ENCODE measurements at regions not wholly inside any gene's neighbourhood (a gene's known extent, or its start where the extent isn't known, plus 50 kb on each side); places are given as distances from the start of the nearest gene placed in this dataset.
"Not testable (repeated sequence)": the region's sequence is repeated elsewhere in the genome, so short reads cannot be mapped to it uniquely, and the experiment has no call there.

DNA sequence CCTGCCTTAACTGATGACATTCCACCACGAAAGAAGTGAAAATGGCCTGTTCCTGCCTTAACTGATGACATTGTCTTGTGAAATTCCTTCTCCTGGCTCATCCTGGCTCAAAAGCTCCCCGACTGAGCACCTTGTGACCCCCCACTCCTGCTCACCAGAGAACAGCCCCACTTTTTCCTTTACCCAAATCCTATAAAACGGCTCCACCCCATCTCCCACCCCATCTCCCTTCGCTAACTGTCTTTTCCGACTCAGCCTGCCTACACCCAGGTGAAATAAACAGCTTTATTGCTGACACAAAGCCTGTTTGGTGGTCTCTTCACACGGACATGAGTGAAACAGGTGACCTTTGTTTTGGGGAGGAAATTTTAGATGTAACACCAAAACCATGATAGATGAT lies 674.4 kb downstream of the TLE1 start:
- not testable (repeated sequence) for DNase-seq (ENCODE audit: low read depth)

DNA sequence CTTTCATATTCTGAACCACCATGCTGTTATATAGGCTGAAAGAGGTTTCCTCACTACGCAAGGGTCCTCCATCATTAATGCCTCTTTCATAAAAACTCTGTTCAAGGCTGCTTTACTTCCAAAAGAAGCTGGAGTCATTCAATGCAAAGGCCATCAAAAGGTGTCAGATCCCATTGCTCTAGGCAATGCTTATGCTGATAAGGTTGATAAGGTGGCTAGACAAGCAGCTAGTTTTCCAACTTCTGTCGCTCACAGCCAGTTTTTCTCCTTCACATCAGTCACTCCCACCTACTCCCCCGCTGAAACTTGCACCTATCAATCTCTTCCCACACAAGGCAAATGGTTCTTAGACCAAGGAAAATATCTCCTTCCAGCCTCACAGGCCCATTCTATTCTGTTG lies 676.2 kb downstream of the TLE1 start:
- not testable (repeated sequence) for DNase-seq (ENCODE audit: low read depth)

DNA sequence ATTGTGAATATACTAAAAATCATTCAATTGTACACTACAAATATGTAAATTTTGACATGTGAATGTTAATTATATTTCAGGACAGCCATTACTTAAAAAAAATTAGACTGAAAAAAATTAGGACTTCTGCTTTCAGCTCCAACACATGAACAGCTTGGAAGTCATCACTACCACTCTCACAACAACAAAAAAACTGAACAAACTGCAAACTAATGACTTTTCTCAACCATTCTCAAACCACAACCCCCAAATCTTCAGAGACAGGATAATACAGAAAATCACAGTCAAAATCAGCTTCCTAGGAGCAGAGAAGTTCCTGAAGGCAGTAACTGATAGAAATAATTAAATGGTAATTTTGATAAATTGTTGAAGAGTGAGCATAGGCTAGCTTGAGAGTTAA lies 686.4 kb downstream of the TLE1 start:
- DNase-seq (ENCODE audit: low read depth): no peak

DNA sequence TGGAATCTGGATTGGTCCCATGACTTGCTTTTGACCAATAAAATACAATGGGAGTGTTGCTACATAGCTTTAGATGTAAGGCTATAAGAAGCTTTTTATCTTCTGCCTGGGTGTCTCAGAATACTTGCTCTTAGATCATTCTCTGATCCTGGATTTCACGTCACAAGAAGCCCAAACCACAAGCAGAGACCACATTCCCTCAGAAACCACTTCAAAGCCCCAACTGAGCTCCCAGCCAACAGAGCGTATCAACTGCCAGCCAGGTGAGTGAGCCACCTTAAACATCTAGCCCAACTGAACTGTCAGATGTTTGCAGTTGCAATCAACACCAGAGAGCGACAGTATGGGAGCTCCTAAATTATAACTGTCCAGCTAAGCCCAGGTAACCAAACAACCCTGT lies 687.1 kb downstream of the TLE1 start:
- peak; percentile 63 for DNase-seq (ENCODE audit: low read depth)

DNA sequence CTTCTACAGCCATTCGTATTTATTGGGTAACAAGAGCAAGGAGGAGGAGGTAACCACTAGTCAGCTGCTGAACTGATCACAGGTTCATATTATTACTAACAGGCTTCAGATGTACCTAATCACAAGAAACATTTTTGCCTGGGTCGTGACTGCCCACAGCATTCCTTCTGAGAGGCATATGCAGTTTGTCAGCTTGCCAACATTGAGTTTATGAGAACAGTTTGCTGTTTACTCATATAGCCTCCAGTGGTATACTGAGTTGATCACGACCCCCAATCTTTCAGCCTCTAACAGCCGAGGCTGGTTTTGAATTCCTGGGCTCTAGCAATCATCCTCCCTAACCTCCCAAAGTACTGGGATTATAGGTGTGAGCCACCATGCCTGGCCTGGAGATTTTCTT lies 693.6 kb downstream of the TLE1 start:
- DNase-seq (ENCODE audit: low read depth): peak; percentile 89

DNA sequence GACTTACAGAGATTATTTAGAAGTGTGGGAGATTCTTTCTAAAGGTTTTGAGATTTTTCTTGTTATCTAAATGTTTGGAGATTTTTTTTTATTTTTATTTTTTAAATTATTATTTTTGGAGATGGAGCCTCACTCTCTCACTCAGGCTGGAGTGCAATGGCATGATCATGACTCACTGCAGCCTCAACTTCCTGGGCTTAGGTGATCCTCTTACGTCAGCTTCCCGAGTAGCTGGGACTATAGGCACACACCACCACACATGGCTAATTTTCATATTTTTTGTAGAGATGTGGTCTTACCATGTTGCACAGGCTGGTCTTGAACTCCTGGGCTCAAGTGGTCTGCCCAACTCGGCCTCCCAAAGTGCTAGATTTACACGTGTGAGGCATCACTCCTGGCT lies 694.5 kb downstream of the TLE1 start:
- peak; percentile 75 for DNase-seq (ENCODE audit: low read depth)

DNA sequence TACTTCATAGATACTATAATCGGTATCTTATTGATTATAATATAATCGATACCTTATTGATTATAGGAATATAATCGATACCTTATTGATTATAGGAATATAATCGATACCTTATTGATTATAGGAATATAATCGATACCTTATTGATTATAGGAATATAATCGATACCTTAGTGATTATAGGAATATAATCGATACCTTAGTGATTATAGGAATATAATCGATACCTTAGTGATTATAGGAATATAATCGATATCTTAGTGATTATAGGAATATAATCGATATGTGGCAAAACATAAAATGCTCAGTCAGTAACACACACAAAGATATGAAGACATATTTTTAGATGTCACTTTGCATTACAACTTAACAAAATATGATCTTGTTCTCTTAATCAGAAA lies 703.8 kb downstream of the TLE1 start:
- DNase-seq (ENCODE audit: low read depth): not testable (repeated sequence)

DNA sequence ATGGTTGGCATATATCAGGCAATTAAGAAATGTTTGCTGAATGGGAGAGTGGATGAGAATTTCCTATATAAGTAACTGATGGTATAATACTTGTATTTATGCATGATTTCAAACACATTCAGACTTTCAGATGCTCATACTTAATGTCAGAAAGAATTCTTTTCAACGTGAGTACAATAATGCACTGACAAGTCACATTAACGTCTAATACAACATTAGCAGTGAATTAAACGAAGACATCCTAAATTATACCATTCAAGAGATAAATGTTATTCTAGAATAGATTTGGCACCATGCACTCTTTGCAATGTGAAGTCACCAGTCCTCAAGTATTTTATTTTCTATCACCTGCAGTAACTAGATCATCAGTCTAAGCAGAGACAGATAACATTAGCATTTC lies 712.9 kb downstream of the TLE1 start:
- DNase-seq (ENCODE audit: low read depth): no peak

DNA sequence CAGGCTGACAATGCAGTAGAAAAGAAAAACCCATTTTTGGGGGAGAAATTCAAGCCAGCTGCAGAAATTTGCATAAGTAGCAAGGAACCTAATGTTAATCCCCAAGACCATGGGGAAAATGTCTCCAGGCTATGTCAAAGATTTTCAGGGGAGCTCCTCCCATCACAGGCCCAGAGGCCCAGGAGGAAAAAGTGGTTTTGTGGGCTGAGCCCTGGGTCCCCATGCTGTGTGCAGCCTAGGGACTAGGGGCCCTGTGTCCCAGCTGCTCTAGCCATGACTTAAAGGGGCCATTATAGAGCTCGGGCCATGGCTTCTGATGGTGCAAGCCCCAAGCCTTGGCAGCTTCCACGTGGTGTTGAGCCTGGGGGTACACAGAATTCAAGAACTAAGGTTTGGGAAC lies 719.0 kb downstream of the TLE1 start:
- DNase-seq (ENCODE audit: low read depth): not testable (repeated sequence)

DNA sequence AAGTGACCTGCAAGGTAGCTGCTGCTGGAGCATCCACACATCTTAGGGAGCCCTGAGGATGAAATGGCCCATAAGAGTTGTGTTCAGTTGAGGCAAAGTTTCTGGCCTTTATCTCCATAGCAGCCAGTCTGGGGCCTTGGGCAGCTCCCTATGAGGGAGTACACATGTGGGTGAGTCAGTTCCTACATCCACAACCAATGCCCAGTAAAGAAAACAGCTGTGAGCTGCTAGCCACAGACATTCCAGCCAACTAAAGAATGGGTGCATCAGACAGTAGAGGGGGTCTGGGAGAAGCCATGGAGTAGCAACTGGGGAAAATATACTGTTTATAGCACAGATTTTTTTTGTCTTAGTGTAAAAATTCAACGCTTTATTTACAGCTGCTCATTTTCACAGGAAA lies 720.7 kb downstream of the TLE1 start:
- DNase-seq (ENCODE audit: low read depth): peak; percentile 71

DNA sequence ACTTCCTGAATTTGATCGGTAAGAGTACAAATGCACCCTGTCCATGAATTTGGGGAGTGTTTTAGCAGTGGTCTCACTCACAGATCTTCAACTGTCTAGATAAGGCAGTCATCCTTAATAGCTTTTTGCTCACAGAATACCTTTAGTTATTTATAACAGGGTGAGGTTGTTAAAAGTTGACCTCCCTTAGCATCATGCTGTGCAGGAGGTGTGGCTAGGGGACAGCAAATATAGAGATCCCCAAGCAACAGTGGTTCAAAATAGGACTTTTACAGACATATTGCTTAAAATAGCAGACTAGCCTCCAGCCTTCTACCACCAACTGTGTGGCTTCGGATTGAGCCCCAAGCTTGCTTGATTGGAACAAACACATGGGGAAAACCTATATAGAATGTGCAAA lies 724.4 kb downstream of the TLE1 start:
- DNase-seq (ENCODE audit: low read depth): no peak

DNA sequence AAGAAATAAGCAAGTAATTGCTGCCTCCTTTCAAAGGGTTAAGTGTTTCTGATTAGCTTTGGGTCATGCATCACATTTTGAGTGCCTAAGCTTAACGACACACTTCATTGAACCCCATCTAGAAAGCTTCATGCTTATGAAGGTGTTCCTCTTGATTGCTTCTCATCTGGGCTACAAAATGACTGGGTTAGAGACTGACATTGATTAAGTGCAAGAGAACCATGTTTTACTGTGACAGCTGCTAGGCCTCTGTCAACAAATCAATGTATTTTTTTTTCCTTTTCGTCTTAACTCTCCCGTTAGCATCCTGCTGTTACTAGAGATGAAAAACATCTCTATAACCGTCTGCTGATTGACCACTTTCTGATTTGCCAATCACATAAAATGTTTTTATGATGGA lies 725.0 kb downstream of the TLE1 start:
- no peak for DNase-seq (ENCODE audit: low read depth)

DNA sequence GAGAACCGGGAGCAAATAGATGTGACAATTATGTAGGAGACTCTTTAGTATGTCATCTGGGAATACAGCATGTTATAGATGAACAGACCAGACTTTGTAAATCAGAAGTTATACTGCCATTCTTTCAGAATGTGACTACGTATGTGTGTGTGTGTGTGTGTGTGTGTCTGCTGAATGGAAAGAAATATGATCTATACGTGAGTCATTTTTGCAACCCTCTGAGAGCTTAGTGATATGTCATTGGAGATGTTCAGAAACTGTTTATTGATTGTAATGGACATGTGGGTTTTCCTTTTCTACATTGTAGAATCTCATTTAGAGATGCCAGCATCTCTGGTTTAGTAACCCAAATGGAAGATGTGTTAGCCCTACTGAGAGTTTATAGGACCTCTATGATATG lies 731.5 kb downstream of the TLE1 start:
- peak; percentile 3 for DNase-seq (ENCODE audit: low read depth)

DNA sequence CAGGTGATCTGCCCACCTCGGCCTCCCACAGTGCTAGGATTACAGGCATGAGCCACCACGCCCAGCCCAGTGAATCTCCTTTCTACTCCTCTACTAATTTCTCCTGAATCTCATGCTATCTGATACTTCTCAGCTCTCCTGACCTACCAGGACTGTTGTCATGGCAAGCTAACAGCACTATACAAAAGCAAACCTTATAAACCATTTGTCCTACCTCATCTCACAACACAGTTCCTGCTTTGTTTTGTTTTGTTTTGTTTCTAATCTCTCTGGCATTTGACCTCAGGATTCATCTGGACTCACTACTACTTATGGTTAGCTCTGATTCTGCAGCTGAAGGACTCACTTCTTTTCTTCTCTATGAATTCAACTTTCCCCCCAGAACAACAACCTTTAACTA lies 734.8 kb downstream of the TLE1 start:
- peak; percentile 64 for DNase-seq (ENCODE audit: low read depth)

DNA sequence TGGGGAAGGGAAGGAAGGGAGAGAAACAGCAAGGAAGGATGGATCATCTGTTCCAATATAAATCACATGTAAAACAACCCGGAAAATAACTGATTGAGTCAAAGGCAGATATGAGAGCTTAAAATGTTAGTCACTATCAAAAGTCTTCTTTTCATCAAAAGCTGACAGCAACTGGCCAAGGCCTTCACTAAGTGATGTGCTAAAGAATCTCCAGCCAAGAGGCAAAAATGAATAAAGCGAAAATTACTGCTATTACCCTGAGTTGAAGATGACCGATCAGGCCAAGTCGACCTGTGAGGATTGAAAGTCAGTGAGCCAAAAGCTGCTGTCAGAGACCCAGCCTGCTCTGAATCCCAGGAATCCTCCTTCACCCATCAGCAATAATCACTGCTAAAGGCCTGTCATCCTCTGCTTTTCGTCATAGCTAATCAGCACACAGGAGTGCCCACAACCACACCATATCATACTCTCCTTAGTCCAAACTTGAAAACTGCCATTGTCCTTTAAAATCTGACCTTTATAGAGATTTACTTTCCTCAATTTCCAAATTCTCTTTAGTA lies 736.9 kb downstream of the TLE1 start:
- no peak for DNase-seq (ENCODE audit: low read depth)

DNA sequence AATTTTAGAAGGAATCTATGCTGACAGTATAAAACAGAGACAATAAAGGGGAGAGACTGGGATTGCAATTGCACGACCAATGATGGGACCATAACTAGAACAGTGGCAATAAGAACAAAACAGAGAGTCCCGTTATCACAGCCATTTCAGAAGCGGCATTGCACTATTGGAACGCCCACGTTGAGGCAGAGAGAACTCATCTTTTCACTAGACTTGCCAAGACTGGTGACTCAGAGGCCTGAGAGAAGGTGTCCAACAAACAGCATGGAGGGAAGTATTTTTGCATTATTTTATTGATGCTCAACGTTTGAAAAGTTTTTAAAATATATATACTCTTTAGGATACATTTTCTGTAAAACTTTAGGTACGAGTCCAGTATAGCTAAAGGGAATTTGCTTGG lies 737.7 kb downstream of the TLE1 start:
- DNase-seq (ENCODE audit: low read depth): peak; percentile 17

DNA sequence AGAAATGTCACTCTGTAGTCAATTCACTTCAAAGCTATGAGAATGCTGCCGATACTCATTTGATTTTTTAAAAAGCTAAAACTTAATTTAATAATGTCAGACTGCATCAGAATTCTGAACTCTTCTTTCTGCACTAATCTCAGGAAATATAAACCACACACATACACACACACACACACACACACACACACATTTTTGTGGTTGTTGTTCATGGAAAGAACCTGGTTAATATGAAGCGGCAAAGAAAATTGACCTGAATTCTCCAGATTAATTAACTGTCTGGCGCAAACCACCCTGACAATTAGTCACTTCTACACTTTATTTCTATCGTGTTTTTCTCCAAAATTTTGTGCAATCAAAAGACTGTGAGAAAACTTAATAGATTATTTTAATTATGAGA lies 740.5 kb downstream of the TLE1 start:
- DNase-seq (ENCODE audit: low read depth): no peak

DNA sequence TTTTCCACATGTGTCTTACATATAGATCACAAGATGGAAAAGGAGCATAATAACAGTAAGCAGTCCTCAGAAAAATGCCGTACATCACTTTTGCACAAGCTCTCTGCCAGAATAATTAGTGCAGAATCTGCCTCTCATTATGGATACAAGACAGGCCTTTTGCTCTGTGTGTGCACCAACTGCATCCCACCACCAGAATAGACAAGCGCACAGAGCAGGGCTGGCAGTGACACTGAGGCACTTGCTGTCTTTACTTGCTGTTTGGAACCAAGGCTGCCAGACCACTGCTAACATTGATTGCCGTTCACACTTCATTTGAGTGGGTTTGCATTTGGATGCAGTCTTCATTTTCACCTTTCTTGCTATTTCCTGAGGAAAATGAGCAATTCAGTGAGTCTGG lies 741.3 kb downstream of the TLE1 start:
- DNase-seq (ENCODE audit: low read depth): no peak

DNA sequence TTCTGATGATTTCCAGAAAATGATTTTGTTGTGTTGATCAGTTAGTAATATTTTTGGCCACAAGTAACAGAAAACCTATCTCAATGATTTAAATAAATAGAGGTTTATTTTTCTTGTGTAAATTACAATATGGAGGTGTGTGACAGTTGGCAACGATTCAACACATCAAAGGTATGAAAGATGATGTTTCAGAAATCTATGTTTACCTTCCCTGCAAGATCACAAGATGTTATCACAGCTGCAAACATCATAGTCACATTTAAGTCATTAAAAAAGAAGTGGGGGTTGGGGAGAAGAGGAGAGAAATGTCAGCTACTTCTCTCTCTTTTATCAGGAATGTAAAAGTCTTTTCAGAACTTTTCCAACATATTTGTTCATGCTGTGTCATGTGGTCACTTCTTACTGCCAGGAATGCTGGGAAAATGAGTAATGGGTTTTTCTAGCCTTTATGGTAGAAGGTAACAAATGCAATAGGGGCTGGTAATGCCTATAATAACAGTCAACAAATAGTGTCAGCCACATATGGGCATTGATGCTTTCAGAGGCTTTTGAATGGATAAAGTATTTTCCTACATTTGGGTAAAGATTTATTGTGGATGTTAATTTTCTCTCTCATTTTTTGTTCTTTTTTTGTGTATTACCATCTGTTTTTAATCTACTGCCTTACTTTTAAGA lies 742.7 kb downstream of the TLE1 start:
- no peak for DNase-seq (ENCODE audit: low read depth)

DNA sequence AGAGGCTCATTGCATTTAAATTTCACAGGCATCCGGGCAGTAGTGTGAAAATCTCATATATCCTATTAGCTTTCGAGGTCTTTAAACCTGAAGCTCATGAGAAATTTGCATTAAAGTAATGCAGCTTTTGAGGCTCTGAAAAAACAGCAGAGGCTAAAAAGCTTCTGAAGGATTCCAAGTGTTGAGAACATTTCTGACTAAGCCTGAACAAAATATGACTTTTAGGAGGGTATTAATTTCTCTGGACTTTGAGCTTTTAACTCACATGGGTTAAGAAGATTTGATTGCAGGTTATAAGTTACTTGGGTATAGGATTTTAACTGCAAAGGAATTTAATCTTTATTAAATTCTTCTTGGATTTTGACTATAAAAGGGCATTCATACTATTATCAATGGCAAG lies 743.9 kb downstream of the TLE1 start:
- no peak for DNase-seq (ENCODE audit: low read depth)

DNA sequence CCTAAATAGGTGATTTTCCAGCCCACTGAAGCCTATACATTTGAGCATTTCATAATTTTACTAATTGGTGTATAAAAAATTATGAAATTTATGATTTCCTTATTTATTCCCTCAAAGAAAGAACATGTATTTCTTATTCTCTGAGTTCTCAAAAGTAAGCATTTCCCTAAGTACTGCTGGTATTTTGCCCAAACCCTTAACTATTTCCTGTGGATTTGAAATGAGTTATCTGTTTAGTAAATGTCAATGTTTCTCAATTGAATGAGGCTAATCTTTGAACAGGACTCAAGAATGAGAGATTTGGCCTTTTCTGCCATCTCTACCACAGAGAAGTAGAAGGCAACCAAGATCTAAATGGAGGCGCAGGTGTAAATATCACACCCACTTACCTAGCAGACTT lies 751.7 kb downstream of the TLE1 start:
- DNase-seq (ENCODE audit: low read depth): no peak

DNA sequence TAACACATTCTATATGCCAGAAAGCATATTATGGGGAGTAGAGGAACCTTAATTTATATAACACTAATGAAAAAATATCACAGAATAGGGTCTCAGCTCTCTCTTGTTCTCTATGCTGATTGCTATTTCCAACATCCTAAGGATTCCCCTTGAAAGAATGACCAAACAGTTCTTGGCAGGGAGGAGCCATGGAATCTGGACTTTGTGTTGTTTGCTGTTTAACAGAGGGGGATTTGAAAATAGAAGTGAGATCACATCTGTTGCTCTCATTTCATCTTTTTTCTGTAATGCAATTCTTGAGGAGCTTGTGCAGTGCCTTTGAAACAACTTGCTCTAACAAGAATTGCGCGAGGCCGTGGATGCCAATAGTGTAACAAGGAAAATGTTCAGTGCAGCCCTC lies 755.3 kb downstream of the TLE1 start:
- no peak for DNase-seq (ENCODE audit: low read depth)

DNA sequence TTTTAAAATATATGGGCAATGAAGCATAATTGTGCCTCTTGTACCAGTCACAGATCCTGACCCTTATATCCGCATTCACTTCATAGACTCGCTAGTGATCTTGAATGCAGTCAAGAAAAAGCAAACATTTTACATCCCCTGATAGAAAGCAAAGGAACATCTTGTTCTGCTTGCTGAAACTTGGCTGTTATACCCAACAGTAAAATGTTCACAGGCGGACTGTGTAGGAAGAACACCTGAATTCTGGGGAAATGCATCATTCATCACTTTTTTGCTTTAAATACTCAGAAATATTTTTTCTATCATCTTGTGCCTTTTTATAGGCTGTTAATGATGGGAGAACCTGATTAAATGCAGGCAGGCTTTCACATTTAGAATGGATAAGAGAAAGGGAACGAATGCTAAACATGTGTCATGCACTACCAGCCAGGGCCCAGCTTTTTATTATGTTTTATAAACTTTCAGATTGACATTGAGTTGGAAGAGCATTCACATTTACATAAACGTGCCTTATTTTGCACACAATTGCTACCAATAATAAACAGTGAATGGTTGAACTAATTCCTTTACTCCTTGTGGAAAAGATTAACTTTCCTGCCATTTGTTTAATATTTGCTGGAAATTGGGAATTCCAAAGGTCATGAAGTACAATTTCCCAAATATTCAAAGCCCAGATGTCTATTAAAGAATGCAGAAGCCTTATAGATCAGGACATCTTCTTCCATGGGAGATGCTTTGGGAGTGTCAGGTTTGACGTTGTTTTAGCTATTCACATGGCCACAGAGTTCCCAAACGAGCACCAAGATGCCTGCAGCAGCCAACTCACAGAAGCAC lies 756.2 kb downstream of the TLE1 start:
- no peak for DNase-seq (ENCODE audit: low read depth)
